SIG-M5 treated with dmso at 0.1 percent for 504 hours (cell line): ENCODE measurements at regions not wholly inside any gene's neighbourhood (a gene's known extent, or its start where the extent isn't known, plus 50 kb on each side); places are given as distances from the start of the nearest gene placed in this dataset.
"Not testable (repeated sequence)": the region's sequence is repeated elsewhere in the genome, so short reads cannot be mapped to it uniquely, and the experiment has no call there.

Source experiments
- DNase-seq: peaks from one replicate; lab custom pipeline; 2025; ENCODE audit not compliant: unreplicated experiment; lab: John Stamatoyannopoulos, UW

DNA sequence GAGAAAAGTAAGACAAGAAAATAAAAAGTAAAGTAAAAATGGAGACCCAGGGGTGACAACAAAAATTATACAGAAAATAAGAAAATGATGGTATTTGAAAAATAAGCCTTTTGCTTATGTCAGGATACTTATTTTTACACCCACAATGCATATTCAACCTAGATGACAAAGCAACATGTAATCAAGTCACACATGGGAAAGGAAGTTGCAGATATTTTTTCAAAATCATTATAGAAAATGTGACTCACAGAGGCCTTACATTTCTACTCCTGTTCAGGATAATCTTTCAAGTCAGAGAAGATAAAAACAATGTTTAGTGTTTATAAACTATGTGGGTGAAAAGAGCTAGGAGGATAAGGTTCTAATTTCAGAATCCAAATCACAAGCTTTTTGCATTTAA is 275.3 kb upstream of the UBE2E3 start:
- no peak for DNase-seq

DNA sequence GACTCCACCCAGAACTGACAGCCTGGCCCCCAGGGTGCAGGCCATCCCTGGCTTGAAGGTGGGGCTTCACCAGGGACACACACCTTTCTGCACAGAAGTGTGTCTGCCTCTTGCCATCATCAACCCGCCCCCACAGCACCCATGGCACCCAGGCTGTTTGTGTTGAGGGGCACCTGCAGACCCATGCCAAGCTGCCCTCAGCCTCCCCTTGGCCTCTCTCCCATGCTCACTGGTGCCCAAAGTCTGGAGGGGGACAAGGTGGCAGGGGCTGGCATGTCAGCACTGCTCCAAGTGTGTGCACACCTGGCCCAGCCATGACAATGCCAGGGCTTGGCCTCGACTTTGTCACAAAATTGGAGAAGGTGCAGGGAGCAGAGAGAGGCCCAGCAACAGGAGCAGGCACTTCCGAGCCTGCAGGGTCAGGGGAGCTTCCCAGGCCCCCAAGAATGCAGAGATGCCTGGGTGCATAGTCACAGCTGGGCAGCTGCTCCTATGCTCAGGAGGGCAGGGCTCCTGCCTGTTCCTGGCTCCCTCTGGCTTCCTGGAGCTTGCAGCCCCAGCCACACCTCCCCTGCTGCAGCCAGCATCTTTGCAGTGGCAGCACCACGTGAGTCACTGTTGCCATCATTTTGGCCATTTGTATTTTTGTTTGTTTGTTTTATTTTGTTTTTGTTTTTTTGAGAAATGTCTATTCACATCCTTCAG is 280.6 kb upstream of the UBE2E3 start:
- no peak for DNase-seq

DNA sequence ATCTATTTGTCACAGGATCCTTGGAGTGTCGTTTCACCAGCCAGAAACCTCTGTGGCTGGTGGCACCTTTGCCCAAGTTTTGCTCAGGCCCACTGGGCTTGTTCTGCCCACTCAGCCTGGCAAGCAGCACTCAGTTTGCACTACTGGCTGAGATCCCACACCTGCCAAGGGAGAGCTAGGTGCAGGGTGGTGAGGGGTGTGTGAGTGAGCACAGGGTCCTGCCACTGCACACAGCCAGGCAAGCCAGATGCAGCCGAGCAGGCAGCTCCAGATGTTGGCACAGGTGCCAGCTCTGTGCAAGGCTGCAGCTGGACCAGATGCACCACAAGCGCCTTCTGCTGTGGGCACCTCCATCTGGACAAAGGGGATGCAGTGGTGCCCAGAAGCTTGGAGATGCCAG is 281.7 kb upstream of the UBE2E3 start:
- DNase-seq = no peak

DNA sequence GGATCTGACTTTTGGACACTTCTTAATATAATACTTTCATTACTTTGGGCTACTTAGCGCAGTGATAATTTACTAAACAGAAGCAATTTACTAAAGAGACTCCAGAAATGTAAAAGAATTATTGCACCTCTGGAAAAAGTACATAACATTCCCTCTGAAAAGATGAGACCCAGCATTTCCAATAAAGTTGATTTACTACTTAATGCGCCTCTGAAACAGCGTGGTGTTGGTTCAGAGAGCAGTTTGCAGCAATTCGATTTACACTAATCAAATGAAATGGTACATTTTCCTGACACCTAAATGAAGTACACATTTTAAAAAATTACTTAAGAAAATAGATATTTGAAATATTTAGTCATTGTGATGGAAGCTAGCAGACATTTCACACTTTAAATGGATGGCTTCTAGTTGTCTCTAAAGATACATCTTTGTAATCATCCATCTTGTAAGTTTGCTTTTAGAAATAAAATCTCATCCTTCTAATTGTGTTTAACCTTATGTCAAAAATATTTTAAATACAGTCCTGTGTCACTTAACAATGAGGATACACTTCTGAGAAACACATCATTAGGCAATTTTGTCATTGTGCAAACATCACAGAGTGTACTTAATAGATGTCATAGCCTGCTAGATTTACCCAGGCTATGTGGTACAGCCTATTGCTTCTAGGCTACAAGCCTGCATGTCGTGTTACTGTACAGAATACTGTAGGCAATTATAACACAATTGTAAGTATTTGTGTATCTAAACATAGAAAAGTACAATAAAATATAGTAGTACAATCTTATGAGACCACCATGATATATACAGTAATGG is 284.6 kb upstream of the UBE2E3 start:
- no peak for DNase-seq

DNA sequence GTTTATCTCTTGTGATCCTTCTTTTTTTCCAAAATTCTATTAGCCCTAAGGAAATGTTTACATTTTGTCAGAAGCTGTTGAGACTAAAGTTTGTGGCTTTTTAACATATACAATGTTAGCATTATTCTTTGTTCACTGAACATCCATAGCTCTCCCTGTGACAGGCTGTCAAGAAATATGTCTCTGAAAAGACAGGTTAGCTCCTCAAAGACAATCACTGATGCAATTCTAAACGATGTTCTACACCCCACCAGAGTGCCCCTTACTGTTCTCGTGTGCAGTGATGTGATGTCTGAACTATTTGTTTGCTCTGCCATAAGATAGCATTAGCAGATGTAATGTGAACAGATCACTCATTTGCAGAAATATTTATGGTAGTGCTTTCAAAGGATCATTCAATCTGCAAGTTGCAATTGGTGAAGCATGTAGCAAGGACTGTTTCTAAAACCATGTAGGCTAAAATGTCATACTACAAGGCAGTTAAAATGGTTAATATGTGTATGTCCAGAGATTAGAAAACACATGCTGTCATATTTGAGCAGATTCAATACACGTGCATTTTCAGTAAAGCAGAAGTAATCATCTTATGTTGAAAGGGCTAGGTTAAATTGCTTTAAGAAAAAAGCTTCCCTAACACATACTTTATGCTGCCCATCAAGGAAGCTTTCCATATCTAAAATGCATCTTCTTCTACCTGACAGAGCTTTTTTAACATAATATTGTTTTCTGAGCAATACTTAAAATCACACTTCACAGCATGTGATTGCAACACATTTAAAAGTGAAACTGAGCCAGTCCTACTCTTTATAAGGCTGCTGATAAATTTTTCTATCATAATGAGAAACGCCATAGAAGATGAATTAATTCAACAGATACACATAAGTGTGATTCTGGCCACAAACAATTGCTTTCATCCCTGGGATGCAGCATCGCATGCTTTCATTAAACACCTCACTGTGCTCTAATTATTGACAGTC is 285.7 kb upstream of the UBE2E3 start:
- DNase-seq = no peak

DNA sequence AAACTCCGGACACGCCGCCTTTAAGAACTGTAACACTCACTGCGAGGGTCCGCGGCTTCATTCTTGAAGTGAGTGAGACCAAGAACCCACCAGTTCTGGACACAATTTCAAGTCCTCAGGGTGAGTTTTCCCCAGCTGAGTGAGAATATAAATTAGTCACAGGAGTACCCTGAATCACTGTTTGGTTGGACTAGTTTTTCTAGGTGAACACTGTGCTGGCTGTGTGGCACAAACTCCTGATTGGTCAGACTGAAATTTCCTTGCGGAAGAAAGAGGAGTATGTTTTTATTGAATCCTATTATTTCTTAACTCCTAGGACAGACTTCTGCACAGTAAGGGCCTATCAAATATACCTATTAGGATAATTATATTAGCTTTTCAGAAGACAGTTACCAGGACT is 288.1 kb upstream of the UBE2E3 start:
- no peak for DNase-seq

DNA sequence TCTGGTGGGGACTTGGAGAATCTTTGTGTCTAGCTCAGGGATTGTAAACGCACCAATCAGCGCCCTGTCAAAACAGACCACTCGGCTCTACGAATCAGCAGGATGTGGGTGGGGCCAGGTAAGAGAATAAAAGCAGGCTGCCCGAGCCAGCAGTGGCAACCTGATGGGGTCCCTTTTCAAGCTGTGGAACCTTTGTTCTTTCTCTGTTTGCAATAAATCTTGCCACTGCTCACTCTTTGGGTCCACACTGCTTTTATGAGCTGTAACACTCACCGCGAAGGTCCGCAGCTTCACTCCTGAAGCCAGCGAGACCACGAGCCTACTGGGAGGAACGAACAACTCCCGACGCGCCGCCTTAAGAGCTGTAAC is 288.6 kb upstream of the UBE2E3 start:
- not testable (repeated sequence) for DNase-seq

DNA sequence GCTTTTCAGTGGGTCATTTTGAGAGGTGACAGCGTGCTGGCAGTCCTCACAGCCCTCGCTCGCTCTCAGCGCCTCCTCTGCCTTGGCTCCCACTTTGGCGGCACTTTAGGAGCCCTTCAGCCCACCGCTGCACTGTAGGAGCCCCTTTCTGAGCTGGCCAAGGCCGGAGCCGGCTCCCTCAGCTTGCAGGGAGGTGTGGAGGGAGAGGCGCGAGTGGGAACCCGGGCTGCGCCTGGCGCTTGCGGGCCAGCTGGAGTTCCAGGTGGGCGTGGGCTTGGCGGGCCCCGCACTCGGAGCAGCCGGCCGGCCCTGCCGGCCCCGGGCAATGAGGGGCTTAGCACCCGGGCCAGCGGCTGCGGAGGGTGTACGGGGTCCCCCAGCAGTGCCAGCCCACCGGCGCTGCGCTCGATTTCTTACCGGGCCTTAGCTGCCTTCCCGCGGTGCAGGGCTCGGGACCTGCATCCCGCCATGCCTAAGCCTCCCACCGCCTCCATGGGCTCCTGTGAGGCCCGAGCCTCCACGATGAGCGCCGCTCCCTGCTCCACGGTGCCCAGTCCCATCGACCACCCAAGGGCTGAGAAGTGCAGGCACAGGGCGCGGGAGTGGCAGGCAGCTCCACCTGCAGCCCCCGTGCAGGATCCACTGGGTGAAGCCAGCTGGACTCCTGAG is 289.1 kb upstream of the UBE2E3 start:
- DNase-seq = not testable (repeated sequence)

DNA sequence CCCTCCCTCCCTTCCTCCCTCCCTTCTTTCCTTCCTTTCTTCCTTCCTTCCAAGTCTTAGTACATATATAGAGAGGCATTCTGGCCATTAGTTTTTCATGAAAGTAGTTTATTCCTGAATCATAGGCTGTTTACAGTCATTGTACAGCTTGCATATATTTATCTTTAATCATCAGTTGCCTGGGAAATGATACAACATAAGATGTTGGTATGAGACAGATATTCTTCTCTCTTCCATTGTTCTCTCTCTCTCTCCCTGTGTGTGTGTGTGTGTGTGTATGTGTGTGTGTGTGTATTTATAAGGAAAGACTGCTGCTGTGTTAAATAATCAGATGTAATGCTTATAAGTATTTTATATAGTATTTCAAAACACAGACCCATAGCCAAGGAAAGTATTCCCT is 289.8 kb upstream of the UBE2E3 start:
- DNase-seq = no peak

DNA sequence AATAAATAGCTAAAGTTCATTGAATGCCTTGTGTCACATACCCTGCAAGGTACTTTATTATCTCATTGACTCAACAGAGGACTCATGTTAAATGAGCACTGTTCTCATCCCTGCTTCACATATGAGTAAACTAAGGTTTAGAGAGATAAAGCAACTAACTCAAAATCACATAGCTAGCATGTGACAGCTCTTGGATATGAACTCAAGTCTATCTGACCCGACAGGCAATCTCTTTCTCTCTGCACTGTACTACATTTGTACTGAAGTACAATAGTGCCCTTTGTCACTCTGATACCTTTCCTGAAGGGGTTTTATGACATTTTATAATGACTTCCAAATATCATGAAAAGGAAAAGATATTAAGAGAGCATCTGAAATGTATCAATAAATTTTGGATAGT is 297.5 kb upstream of the UBE2E3 start:
- no peak for DNase-seq

DNA sequence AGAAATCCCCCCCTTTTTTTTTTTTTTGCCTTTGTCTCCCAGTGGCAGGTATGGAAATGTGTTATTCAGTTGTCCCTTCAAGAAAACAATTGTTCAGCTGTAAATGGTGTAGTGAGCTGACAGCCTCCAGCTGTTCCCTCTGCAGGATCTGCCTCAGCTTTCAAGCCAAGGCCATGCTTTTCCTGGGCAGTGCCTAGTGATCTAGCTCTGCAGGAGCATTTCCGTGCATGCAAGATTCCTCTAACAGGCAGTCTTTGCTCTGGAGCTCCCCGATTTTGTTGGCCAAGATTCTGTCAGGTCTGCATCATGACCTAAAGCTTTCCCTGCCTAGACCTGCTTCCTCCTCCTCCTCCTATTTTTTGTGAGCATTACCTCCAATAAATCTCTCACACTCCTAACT is 300.7 kb upstream of the UBE2E3 start:
- no peak for DNase-seq

DNA sequence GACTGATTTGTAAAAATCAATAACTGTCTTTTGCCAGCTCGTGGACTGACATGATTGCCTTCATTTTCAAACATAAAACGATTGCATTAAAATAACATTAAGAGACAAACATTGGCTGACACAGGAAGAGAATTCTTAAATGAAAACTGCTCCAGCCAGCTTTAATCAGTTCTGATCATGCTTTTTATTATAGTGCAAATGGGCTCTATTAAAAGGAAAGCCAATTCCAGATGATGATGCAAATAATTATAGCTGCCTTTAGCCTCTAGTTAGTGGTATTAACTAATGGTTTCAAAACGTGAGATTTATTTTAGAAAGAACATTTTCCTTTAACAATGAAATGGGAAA is 301.8 kb upstream of the UBE2E3 start:
- no peak for DNase-seq

DNA sequence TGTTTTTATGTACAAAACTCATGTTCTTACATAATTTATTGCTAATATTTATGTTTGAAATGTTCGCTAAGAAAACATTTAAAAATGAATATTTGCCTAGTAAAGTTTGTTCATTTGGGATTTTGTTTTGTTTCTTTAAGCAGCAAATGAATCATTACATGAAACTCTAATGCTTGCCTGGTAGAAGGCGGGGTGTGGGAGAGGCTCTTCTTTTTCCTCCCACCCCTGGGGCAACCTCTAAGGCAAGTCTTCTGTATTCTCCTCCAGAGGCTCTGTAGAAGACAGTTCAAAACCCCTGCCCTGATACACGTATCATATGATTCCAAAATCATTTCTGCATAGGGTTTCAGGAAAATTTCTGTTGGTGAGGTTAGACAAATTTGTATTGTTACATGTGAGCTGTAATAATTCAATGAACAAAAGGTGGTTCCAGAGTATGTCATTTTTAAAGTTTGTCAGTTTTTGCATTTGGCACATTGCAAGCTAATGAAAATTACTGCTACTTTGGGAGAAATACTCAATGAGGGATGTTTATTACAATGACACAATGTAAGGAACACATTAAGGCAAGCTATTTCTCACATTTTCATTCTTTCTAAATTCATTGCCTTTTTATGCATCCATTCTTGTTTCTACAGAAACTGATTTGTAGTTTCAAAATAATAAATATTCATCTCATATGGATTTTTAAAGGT is 302.3 kb upstream of the UBE2E3 start:
- no peak for DNase-seq

DNA sequence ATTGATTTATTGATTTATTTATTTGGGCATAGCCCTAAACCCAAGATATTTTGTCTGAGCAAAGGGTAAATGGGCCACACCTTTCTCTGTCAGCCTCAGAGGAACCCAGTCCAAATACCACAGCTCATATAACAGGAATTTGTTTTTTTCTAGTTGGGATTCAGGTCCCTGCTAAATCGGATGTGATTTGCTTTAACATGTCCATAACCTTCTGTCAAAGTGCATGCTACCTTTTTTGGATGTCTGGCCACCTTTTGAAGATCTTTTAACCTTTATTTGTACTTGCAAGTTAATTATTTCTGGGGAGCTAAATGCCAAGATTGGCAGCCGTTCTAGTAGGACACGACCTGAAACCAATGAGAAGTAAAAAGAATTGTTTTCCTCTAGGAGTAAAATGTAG is 303.2 kb upstream of the UBE2E3 start:
- no peak for DNase-seq

DNA sequence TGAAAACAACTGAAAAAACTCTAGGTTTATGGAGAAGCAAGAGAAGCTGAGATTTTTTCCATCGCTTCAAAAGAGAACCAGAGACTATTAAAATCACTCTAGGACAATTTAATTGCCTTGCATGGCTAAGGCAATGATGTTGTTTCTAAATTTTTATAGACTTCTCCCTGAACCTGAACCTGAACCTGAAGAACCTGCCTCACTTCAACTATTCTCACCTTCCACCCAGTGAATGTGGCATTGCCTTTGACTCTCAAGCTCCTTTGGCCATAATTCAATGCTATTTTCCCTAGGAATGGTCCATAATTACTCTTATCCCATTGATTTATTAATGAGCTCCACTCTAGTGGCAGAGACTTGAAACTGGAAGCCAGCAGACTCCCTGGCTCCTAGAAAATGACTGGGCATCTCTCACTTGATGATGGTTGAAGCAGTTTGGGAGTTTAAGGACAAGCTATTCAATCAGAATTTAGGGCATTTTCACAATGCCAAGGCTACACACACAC is 303.8 kb upstream of the UBE2E3 start:
- no peak for DNase-seq

DNA sequence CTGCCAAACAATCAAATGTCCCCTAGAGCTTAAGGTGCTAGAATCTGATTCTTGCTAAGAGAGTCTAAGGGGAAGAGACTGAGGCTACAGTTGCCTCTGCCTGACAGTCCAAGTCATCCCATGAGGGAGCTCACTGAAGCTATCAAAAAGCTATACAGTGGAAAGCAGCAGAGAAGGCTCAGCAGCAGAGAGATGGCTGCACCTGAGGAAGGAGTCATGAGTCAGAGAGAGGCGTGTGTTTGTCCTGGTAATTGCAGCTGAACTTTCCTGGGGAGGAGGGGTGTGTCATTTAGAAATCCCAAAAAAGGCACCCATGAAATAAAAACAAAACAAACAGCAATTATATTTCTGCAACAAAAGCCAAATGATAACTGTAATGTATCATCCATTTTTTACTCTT is 305.2 kb upstream of the UBE2E3 start:
- no peak for DNase-seq

DNA sequence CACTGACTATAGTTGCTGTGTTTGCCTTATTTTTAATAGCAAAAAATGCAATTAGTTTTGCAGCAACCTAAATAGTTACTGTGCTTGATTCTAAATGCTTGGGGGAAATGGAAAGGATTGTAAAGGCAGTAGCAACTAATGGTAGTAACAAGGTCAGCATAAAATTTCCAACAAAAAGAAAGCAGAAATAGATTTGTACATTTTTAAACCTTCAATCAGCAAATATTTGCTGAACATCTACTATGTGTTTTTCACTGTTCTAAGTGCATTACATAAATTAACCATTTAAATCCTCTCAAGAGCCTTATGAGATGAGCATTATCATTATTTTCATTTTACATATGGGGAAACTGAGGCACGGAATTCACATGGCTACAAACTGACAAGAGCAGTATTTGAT is 308.0 kb upstream of the UBE2E3 start:
- no peak for DNase-seq

DNA sequence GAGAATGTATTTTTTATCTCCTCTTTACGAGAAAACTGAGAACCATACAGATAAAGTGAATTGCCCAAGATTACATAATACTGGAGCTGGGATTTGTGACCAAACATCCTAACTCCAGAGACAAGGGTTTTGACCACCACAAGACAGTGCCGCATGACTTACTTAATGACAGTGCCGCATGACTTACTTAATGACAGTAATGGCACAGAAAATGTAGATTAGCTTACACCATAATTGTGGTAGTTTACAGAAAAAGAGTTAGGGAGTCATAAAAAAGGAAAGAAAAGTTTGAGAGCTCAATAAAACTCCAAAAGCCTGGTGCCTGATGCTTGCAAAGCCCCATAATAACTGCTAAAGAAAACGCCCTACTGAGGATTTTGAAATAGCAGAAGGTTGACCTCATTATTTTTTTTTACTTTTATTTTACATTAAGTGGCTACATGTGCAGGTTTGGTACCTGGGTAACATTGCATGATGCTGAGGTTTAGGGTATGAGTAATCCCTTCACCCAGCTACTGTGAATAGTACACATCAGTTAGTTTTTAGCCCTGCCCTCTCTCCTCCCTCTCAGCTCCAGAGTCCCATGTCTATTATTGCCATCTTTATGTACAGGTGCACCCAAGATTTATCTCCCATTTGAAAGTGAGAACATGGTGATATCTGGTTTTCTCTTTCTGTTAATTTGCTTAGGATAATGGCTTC is 310.0 kb upstream of the UBE2E3 start:
- DNase-seq = no peak

DNA sequence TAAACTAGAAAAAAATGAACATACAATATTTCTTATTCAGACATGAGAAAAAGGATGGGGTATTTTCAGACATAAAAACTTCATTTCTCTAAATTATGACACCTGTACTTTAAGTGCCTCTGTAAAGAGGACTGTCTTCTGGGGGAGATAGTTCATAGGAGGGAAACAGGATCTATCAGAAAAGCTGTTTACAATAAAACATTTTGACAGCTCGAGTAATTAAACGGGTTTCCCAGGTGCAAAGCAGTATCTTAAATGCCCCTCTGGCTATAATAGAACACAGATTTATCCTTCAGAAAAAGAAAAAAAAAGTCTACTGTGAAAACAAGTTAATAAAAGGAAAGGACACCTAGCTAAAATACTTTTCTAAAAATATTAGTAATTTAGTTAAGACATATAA is 311.4 kb upstream of the UBE2E3 start:
- no peak for DNase-seq

DNA sequence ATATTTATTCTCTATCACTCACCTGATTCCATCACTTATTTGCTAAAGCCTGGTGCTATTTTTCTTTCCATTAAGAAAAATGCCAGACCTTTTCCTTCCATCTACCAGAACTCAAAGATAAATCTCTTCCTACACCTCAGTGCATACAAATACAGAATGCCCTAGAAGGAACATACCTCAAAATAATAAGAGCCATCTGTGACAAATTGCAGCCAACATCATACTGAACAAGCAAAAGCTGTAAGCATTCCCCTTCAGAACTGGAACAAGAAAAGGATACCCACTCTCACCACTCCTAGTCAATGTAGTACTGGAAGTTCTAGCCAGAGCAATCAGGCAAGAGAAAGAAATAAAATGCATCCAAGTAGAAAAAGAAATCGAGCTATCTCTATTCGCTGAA is 315.9 kb upstream of the UBE2E3 start:
- DNase-seq = no peak
